ENCODE measurements at regions not wholly inside any gene's neighbourhood (a gene's known extent, or its start where the extent isn't known, plus 50 kb on each side); places are given as distances from the start of the nearest gene placed in this dataset.

- intact Hi-C loops (cut with micrococcal nuclease; ENCODE audit: unreplicated experiment), result no loop called here
- H3K4me3 ChIP-seq, result no peak overlapping the region
- H3K36me3 ChIP-seq (ENCODE audit: control insufficient read depth in 2 of 2, insufficient read depth in 2 of 2, low read length in 1 of 2), result no peaks in the 10 kb centered on the region
- DNase-seq (ENCODE audit: low read depth, low spot score), result no peak
- 0% methylated on average over 2 of the region's 2 CpGs for WGBS (ENCODE audit: insufficient coverage, insufficient replicate concordance, low lambda C conversion rate, missing lambda C conversion rate)
- no peak overlapping the region for H3K4me2 ChIP-seq (ENCODE audit: control insufficient read depth, insufficient read depth)
- H3K4me1 ChIP-seq (ENCODE audit: control insufficient read depth, insufficient read depth, low read length), result no peaks in the 10 kb centered on the region
- ChIA-PET SMC1A (ENCODE audit: uncharacterized antibody, unreplicated experiment) (interaction anchor here (1.2 kb wide), 1 partner anchor 578 kb away, joined by 3 read pairs; no protein-coding TSS in a partner anchor), POLR2A (no interaction called here), RAD21 (ENCODE audit: unreplicated experiment) (no interaction called here), CTCF (no interaction called here)
- in situ Hi-C loops (cut with MboI), result no loop called here
- H3K79me2 ChIP-seq (ENCODE audit: control insufficient read depth, insufficient read depth, low read length), result no peaks in the 10 kb centered on the region
- no peak overlapping the region for H3K9ac ChIP-seq (ENCODE audit: control insufficient read depth, insufficient read depth, low read length)
- no TSS peak for BruUV-seq (replicated peaks)
- TF ChIP-seq, protein P1, sequence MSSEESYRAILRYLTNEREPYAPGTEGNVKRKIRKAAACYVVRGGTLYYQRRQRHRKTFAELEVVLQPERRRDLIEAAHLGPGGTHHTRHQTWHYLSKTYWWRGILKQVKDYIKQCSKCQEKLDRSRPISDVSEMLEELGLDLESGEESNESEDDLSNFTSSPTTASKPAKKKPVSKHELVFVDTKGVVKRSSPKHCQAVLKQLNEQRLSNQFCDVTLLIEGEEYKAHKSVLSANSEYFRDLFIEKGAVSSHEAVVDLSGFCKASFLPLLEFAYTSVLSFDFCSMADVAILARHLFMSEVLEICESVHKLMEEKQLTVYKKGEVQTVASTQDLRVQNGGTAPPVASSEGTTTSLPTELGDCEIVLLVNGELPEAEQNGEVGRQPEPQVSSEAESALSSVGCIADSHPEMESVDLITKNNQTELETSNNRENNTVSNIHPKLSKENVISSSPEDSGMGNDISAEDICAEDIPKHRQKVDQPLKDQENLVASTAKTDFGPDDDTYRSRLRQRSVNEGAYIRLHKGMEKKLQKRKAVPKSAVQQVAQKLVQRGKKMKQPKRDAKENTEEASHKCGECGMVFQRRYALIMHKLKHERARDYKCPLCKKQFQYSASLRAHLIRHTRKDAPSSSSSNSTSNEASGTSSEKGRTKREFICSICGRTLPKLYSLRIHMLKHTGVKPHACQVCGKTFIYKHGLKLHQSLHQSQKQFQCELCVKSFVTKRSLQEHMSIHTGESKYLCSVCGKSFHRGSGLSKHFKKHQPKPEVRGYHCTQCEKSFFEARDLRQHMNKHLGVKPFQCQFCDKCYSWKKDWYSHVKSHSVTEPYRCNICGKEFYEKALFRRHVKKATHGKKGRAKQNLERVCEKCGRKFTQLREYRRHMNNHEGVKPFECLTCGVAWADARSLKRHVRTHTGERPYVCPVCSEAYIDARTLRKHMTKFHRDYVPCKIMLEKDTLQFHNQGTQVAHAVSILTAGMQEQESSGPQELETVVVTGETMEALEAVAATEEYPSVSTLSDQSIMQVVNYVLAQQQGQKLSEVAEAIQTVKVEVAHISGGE (CRISPR knock-in tag; IDR thresholded peaks at IDR 0.05), result no peak
- TF ChIP-seq SMARCA5 (IDR thresholded peaks at IDR 0.05) (no peak), PKNOX1 (IDR thresholded peaks at IDR 0.05) (no peak), GABPA (IDR thresholded peaks at IDR 0.05; ENCODE audit: low read depth) (no peak), NRF1 (conservative IDR thresholded peaks at IDR 0.05; ENCODE audit: low read depth, low read length) (no peak), SREBF2 (IDR thresholded peaks at IDR 0.05; ENCODE audit: low read length) (no peak), SIN3A (IDR thresholded peaks at IDR 0.05; ENCODE audit: low read depth, low read length) (no peak)
- TF ChIP-seq, protein P2, sequence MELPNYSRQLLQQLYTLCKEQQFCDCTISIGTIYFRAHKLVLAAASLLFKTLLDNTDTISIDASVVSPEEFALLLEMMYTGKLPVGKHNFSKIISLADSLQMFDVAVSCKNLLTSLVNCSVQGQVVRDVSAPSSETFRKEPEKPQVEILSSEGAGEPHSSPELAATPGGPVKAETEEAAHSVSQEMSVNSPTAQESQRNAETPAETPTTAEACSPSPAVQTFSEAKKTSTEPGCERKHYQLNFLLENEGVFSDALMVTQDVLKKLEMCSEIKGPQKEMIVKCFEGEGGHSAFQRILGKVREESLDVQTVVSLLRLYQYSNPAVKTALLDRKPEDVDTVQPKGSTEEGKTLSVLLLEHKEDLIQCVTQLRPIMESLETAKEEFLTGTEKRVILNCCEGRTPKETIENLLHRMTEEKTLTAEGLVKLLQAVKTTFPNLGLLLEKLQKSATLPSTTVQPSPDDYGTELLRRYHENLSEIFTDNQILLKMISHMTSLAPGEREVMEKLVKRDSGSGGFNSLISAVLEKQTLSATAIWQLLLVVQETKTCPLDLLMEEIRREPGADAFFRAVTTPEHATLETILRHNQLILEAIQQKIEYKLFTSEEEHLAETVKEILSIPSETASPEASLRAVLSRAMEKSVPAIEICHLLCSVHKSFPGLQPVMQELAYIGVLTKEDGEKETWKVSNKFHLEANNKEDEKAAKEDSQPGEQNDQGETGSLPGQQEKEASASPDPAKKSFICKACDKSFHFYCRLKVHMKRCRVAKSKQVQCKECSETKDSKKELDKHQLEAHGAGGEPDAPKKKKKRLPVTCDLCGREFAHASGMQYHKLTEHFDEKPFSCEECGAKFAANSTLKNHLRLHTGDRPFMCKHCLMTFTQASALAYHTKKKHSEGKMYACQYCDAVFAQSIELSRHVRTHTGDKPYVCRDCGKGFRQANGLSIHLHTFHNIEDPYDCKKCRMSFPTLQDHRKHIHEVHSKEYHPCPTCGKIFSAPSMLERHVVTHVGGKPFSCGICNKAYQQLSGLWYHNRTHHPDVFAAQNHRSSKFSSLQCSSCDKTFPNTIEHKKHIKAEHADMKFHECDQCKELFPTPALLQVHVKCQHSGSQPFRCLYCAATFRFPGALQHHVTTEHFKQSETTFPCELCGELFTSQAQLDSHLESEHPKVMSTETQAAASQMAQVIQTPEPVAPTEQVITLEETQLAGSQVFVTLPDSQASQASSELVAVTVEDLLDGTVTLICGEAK (IDR thresholded peaks at IDR 0.05; ENCODE audit: borderline replicate concordance), result no peak
- no peak overlapping the region for H3K27ac ChIP-seq (ENCODE audit: control insufficient read depth, insufficient read depth)
- no peak overlapping the region for H2AFZ ChIP-seq (ENCODE audit: control insufficient read depth, low read depth, low read length)
- H3K9me3 ChIP-seq (replicated peaks; ENCODE audit: control insufficient read depth, insufficient read depth, low read length), result no peaks in the 10 kb centered on the region
- no peaks in the 10 kb centered on the region for H4K20me1 ChIP-seq (ENCODE audit: control insufficient read depth, insufficient read depth)
- FAIRE-seq, result no peak
- no peaks in the 10 kb centered on the region for H3K27me3 ChIP-seq (replicated peaks in 1 of 2; ENCODE audit: control insufficient read depth in 2 of 2, insufficient read depth in 2 of 2, low read length in 1 of 2)
- ATAC-seq, result no peak
These were observed 125.3 kb upstream of the EXOC2 start for GRCh38 chr6:818196-818595.

All from GM12878 (cell line).